HG03354 (cell line): ENCODE measurements at regions not wholly inside any gene's neighbourhood (a gene's known extent, or its start where the extent isn't known, plus 50 kb on each side); places are given as distances from the start of the nearest gene placed in this dataset.

Experiments used
- ATAC-seq: cut with Tn5 transposase; IDR thresholded peaks from one replicate; pipeline ENCODE4 v1.9.1; 2021; ENCODE audit warnings: mild to moderate bottlenecking; ENCODE audit not compliant: unreplicated experiment, poor library complexity, severe bottlenecking

- ATAC-seq, result no peak
Measured at GRCh38 chr2:21710031-21710430, 586.3 kb downstream of the TDRD15 start.

- no peak for ATAC-seq
Measured at GRCh38 chr2:21710496-21710895, 586.7 kb downstream of the TDRD15 start.

- no peak for ATAC-seq
Measured at GRCh38 chr2:21715887-21716286, 592.1 kb downstream of the TDRD15 start.

- ATAC-seq, result no peak
Measured at GRCh38 chr2:21727101-21727500, 603.3 kb downstream of the TDRD15 start.

GRCh38 chr2:21728133-21728532 is 604.4 kb downstream of the TDRD15 start:
- no peak for ATAC-seq

GRCh38 chr2:21730141-21730540 is 606.4 kb downstream of the TDRD15 start:
- ATAC-seq, result no peak

GRCh38 chr2:21740484-21740883 is 616.7 kb downstream of the TDRD15 start:
- no peak for ATAC-seq

GRCh38 chr2:21746499-21746898 is 622.7 kb downstream of the TDRD15 start:
- ATAC-seq, result no peak

- ATAC-seq, result no peak
Measured at GRCh38 chr2:21748501-21748900, 624.7 kb downstream of the TDRD15 start.

- ATAC-seq, result no peak
Measured at GRCh38 chr2:21754164-21754788, 630.5 kb downstream of the TDRD15 start.

GRCh38 chr2:21757805-21758430 is 634.1 kb downstream of the TDRD15 start:
- no peak for ATAC-seq

- no peak for ATAC-seq
Measured at GRCh38 chr2:21759819-21760218, 636.1 kb downstream of the TDRD15 start.

- no peak for ATAC-seq
Measured at GRCh38 chr2:21761361-21761760, 637.6 kb downstream of the TDRD15 start.

GRCh38 chr2:21763501-21763900 is 639.7 kb downstream of the TDRD15 start:
- no peak for ATAC-seq

GRCh38 chr2:21770787-21771186 is 647.0 kb downstream of the TDRD15 start:
- no peak for ATAC-seq

- ATAC-seq, result no peak
Measured at GRCh38 chr2:21772624-21773023, 648.9 kb downstream of the TDRD15 start.

- ATAC-seq, result no peak
Measured at GRCh38 chr2:21773168-21773567, 649.4 kb downstream of the TDRD15 start.

- no peak for ATAC-seq
Measured at GRCh38 chr2:21774691-21775368, 651.1 kb downstream of the TDRD15 start.

- ATAC-seq, result no peak
Measured at GRCh38 chr2:21779786-21780185, 656.0 kb downstream of the TDRD15 start.

GRCh38 chr2:21781962-21782361 is 658.2 kb downstream of the TDRD15 start:
- no peak for ATAC-seq

GRCh38 chr2:21782866-21783265 is 659.1 kb downstream of the TDRD15 start:
- no peak for ATAC-seq
